OCI-LY1 (cell line): ENCODE measurements at regions not wholly inside any gene's neighbourhood (a gene's known extent, or its start where the extent isn't known, plus 50 kb on each side); places are given as distances from the start of the nearest gene placed in this dataset.

Source experiments
- H2AFZ ChIP-seq: fragments of 200-600 bp; sonication (generic), shearing (Covaris generic); 2 replicates; pipeline ENCODE4 v1.6.0; 2014; ENCODE audit warnings: antibody characterized with exemption, mild to moderate bottlenecking, low read length
- H3F3A ChIP-seq: fragments of 200-600 bp; sonication (generic), shearing (Covaris generic); 2 replicates; pipeline ENCODE4 v1.6.0; 2014; ENCODE audit warnings: mild to moderate bottlenecking, antibody characterized with exemption, low read length, moderate library complexity; ENCODE audit not compliant: insufficient read depth
- H3K27ac ChIP-seq: fragments of 200-600 bp; sonication (generic); 2 replicates; pipeline ENCODE4 v1.5.1; 2014; ENCODE audit warnings: low read length, mixed run types, mild to moderate bottlenecking, low read depth; ENCODE audit not compliant: poor library complexity, severe bottlenecking
- H3K27me3 ChIP-seq: fragments of 200-600 bp; sonication (generic); 2 replicates; pipeline ENCODE4 v1.6.0; 2014; ENCODE audit warnings: antibody characterized with exemption, mild to moderate bottlenecking, low read length, moderate library complexity; ENCODE audit not compliant: insufficient read depth
- H3K36me3 ChIP-seq: fragments of 200-600 bp; sonication (generic); 2 replicates; pipeline ENCODE4 v1.6.1; 2014; ENCODE audit warnings: mild to moderate bottlenecking, antibody characterized with exemption, low read length, moderate library complexity, mixed read lengths; ENCODE audit not compliant: insufficient read depth
- H3K4me1 ChIP-seq: fragments of 200-600 bp; sonication (generic); 2 replicates; pipeline ENCODE4 v1.5.1; 2014; ENCODE audit warnings: mild to moderate bottlenecking, low read length, moderate library complexity; ENCODE audit not compliant: insufficient read depth, severe bottlenecking
- H3K4me2 ChIP-seq: fragments of 200-600 bp; sonication (generic), shearing (Covaris generic); 2 replicates; pipeline ENCODE4 v1.6.1; 2014; ENCODE audit warnings: low read length
- H3K4me3 ChIP-seq: fragments of 200-600 bp; sonication (generic); 2 replicates; pipeline ENCODE4 v1.5.1; 2014; ENCODE audit warnings: low read length, low read depth, mild to moderate bottlenecking, mixed read lengths; ENCODE audit not compliant: poor library complexity, severe bottlenecking
- H3K79me2 ChIP-seq: fragments of 200-600 bp; shearing (Covaris generic); 2 replicates; pipeline ENCODE4 v1.6.1; 2016; ENCODE audit warnings: mixed run types, low read length, mixed read lengths; ENCODE audit not compliant: insufficient read depth
- H3K9ac ChIP-seq: fragments of 200-600 bp; sonication (generic), shearing (Covaris generic); 2 replicates; pipeline ENCODE4 v1.6.1; 2014; ENCODE audit warnings: mild to moderate bottlenecking, low read length, mixed read lengths
- H3K9me2 ChIP-seq: fragments of 200-600 bp; sonication (generic), shearing (Covaris generic); 2 replicates; pipeline ENCODE4 v1.6.1; 2014; ENCODE audit warnings: low read depth, mild to moderate bottlenecking, low read length, mixed read lengths
- H3K9me3 ChIP-seq: fragments of 200-600 bp; shearing (Covaris generic); 2 replicates; pipeline ENCODE4 v1.6.1; 2014; ENCODE audit warnings: low read length, mixed read lengths
- H4K20me1 ChIP-seq: fragments of 200-600 bp; sonication (generic), shearing (Covaris generic); 2 replicates; pipeline ENCODE4 v1.6.0; 2016; ENCODE audit warnings: mild to moderate bottlenecking, low read length; ENCODE audit not compliant: insufficient read depth
- CTCF ChIP-seq: fragments of 200-600 bp; sonication (generic), shearing (Covaris generic); IDR thresholded peaks from 2 replicates; pipeline ENCODE4 v1.5.1; 2017; ENCODE audit warnings: mild to moderate bottlenecking, antibody characterized with exemption, low read length, moderate library complexity, mixed read lengths
- EZH2 ChIP-seq: fragments of 200-600 bp; sonication (generic), shearing (Covaris generic); IDR thresholded peaks from 2 replicates; pipeline ENCODE4 v1.8.0; 2017; ENCODE audit warnings: borderline replicate concordance, mixed run types, mild to moderate bottlenecking, antibody characterized with exemption, low read length, moderate library complexity, mixed read lengths

GRCh38 chr13:106688940-106689339, 121.0 kb upstream of the ARGLU1 start:
- no peaks in the 10 kb centered on the region for H4K20me1 ChIP-seq
- no peaks in the 10 kb centered on the region for H3K36me3 ChIP-seq
- H2AFZ ChIP-seq = no peak overlapping the region
- H3F3A ChIP-seq = no peaks in the 10 kb centered on the region
- H3K9ac ChIP-seq = no peak overlapping the region
- no peaks in the 10 kb centered on the region for H3K79me2 ChIP-seq
- H3K4me3 ChIP-seq = no peak overlapping the region
- H3K9me2 ChIP-seq = no peaks in the 10 kb centered on the region
- H3K4me2 ChIP-seq = no peak overlapping the region
- H3K9me3 ChIP-seq = no peaks in the 10 kb centered on the region
- H3K4me1 ChIP-seq = no peaks in the 10 kb centered on the region
- H3K27ac ChIP-seq = no peak overlapping the region
- H3K27me3 ChIP-seq = 0 out of 2 replicates have a peak, but pooled peaks cover 3% of the 10 kb centered on the region
- TF ChIP-seq EZH2 = no peak
- no peak for TF ChIP-seq CTCF

- H3K27me3 ChIP-seq = 0 out of 2 replicates have a peak, but pooled peaks cover 3% of the 10 kb centered on the region
- no peaks in the 10 kb centered on the region for H3K9me3 ChIP-seq
- no peak overlapping the region for H3K9ac ChIP-seq
- H2AFZ ChIP-seq = no peak overlapping the region
- no peaks in the 10 kb centered on the region for H3K36me3 ChIP-seq
- H3F3A ChIP-seq = no peaks in the 10 kb centered on the region
- H3K79me2 ChIP-seq = no peaks in the 10 kb centered on the region
- H3K4me3 ChIP-seq = no peak overlapping the region
- H3K4me2 ChIP-seq = no peak overlapping the region
- no peaks in the 10 kb centered on the region for H3K4me1 ChIP-seq
- no peak overlapping the region for H3K27ac ChIP-seq
- TF ChIP-seq CTCF = no peak
- no peaks in the 10 kb centered on the region for H3K9me2 ChIP-seq
- no peaks in the 10 kb centered on the region for H4K20me1 ChIP-seq
Observed at GRCh38 chr13:106686163-106686562, 118.2 kb upstream of the ARGLU1 start.

- Histone ChIP-seq H3K4me3 (no peak overlapping the region), H3F3A (no peaks in the 10 kb centered on the region), H3K4me1 (no peaks in the 10 kb centered on the region), H2AFZ (no peak overlapping the region), H3K79me2 (no peaks in the 10 kb centered on the region), H3K9ac (no peak overlapping the region), H4K20me1 (no peaks in the 10 kb centered on the region), H3K4me2 (no peak overlapping the region), H3K9me3 (no peaks in the 10 kb centered on the region), H3K36me3 (no peaks in the 10 kb centered on the region), H3K27ac (no peak overlapping the region), H3K27me3 (0 out of 2 replicates have a peak, but pooled peaks cover 3% of the 10 kb centered on the region), H3K9me2 (no peaks in the 10 kb centered on the region)
- TF ChIP-seq EZH2 (no peak), CTCF (no peak)
Observed at GRCh38 chr13:106685143-106685542, 117.2 kb upstream of the ARGLU1 start.
